ENCODE measurements at regions not wholly inside any gene's neighbourhood (a gene's known extent, or its start where the extent isn't known, plus 50 kb on each side); places are given as distances from the start of the nearest gene placed in this dataset.

GRCh38 chr4:75412746-75413145 is 101.5 kb downstream of the RCHY1 start:
- no peak for TF ChIP-seq CTCF (conservative IDR thresholded peaks at IDR 0.05; ENCODE audit: low read length)
- no peak for TF ChIP-seq EZH2phosphoT487 (IDR thresholded peaks at IDR 0.05; ENCODE audit: borderline replicate concordance)
